GM18511 (cell line): ENCODE measurements at regions not wholly inside any gene's neighbourhood (a gene's known extent, or its start where the extent isn't known, plus 50 kb on each side); places are given as distances from the start of the nearest gene placed in this dataset.

Source experiments
- ATAC-seq: cut with Tn5 transposase; IDR thresholded peaks from one replicate; pipeline ENCODE4 v1.9.1; 2021; ENCODE audit warnings: mild to moderate bottlenecking, moderate library complexity; ENCODE audit not compliant: unreplicated experiment

- ATAC-seq: no peak
Measured at GRCh38 chr6:105967917-105968602, 118.1 kb upstream of the PRDM1 start.

GRCh38 chr6:105966481-105966880 lies 119.7 kb upstream of the PRDM1 start:
- no peak for ATAC-seq

DNA sequence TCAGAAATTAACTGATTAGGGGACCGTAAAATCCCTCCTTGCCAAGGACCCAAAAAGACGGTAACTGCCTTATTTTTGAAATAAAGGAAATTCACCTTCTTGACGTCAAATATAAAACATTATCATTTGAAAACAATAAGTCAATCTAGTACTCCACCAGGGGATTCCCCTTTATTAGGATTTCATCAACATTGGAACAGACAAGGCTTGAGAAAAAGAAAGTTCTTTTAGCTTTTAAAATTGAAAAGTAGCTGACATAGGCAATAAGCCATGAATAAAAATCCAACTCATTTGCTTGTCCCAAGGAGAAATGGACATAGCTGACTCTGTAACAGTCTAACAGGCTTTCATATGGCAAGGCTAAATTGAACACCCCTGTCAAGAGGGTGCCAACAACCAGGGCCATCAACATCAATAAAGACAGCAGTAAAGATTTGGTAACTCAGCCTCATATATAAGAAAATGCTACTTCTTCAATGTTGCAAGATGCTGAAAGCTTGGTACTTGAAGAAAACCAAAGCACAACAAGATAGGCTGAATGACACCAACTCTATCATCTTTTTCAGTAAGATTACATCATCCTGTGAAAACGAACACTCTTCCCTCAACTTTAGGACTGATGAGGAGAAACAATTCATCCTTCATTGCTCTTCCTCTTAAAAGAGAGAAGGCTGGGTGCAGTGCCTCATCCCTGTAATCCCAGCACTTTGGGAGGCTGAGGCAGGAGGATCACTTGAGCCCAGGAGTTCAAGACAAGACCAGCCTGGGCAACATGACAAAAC lies 121.0 kb upstream of the PRDM1 start:
- no peak for ATAC-seq

- no peak for ATAC-seq
Measured at GRCh38 chr6:105954148-105954547, 132.0 kb upstream of the PRDM1 start.

GRCh38 chr6:105952772-105953690 lies 133.1 kb upstream of the PRDM1 start:
- no peak for ATAC-seq

DNA sequence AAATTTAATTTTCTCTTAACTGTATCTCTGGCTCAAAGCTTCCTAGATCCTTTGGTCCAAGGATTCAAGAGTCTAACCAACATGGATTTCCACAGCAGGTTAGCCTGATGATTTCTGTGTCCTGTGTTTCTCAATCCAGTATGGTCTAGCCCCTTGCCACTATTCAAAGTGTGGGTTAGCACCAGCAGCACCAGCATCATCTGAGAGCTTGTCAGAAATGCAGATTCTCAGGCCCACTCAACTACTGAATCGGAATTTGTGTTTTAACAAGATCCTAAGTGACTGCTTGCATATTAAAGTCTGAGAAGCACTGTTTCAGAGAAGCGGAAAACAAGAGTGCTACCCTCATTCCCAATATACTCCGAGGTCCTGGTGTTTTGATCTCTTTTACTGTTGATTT lies 133.8 kb upstream of the PRDM1 start:
- ATAC-seq: no peak

DNA sequence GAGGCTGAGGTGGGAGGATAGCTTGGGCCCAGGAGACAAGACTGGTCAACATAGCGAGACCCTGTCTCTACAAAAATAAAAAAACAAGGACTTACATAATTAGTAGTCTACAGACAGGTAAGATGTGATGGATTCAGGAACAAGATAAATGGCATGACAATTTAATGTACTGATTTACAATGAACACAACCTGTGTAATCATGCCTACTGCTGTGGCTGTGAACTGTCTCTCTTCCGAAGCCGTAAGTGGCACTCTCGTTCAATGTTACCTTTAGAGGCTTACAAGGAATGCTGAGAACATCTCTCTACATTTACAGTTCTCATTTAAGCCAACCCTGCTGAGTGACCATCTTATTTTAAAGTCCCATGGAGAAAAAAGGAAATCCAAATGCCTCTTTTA lies 134.8 kb upstream of the PRDM1 start:
- no peak for ATAC-seq

DNA sequence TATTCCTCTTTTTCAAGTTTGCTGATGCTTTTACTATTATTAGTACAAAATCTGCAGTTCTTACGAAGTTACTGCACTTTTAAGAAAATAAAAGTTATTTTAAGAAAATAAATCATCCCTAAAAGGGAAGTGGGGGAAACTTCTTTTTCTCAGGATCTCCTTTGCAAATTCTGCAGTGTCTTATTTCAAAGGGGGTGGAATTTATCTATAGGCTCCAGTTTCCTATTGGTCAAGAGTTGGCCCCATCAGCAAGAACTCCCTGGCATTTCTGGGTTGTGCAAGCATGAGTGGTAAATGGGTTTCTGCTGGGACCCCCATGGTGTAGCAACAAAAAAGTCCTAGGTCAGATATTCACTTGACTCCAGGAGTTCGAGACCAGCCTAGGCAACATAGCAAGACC lies 136.3 kb upstream of the PRDM1 start:
- no peak for ATAC-seq

DNA sequence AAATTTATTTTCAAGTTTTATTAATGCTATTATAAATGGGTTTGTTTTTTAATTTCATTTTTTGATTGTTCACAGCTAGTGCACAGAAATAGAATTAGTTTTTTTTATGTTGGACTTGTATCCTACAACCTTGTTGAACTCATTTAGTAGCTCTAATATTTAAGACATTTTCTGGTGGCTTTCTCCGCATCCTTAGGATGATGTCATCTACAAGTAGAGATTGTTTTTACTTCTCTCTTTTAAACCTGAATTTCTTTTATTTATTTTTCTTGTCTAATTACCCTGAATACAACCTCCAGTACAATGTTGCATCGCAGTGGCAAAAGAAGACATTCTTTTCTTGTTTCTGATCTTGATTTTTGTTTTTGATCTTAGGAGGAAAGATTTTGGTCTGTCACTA lies 142.6 kb upstream of the PRDM1 start:
- no peak for ATAC-seq

DNA sequence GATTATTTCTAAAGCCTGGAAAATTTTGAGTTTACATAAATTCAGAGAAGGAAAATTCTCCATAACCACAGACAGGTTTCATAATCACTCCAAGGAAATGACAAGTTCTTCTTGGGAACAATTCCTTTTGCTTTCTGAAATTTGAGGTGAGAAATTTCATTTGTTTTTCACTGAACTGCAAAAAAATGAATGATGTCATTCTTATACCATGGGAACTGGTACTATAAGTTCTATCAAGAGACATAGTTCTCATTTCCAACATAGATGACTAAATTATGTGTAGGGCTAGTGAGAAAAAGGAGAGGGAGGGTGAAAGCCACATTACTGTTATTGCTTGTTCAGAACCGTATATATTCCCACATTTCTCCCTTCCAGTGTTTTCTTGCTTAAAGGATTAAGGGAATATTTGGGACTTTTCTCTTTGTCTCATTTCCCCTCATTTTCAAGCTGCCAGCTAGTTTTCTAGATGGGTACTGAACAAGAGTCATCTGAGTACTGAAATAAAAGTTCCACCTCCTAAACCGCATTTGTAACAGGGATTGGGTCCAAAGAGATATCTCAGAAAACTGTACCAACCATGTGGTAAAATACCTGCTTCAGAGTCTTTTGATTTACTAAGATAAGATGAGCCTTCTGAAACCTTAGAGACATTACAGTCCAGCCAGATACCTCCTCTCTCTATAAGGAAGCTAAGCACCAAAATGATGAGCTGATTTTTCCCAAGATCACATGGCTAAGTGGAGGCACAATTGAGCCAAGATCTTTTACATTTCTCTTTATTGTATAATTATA lies 144.3 kb upstream of the PRDM1 start:
- no peak for ATAC-seq

GRCh38 chr6:105940990-105941389 lies 145.1 kb upstream of the PRDM1 start:
- ATAC-seq: no peak

DNA sequence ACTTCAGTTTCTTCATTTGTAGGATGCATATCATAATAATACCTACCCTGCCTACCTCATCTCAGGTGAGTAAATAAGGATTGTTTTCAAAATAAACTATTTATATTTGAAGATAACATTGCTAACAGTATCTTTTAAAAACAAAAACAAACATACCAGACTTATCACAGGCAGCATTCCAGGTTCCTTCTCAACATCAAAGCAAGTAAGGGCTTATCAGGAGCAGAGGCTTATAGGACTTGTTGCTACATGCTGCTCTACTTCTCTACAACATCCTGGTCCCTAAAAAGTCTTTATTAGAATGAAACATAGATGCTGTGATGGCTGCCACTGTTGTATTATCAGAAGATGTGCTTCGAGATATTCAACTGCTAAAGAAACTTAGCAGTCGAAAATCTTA lies 149.2 kb upstream of the PRDM1 start:
- no peak for ATAC-seq

- ATAC-seq: no peak
Measured at GRCh38 chr6:105935416-105935815, 150.7 kb upstream of the PRDM1 start.

GRCh38 chr6:105934708-105935107 lies 151.4 kb upstream of the PRDM1 start:
- no peak for ATAC-seq

GRCh38 chr6:105932440-105932839 lies 153.7 kb upstream of the PRDM1 start:
- ATAC-seq: no peak

GRCh38 chr6:105929626-105930025 lies 156.5 kb upstream of the PRDM1 start:
- no peak for ATAC-seq

- ATAC-seq: no peak
Measured at GRCh38 chr6:105926318-105926717, 159.8 kb upstream of the PRDM1 start.

- ATAC-seq: no peak
Measured at GRCh38 chr6:105925706-105926105, 160.4 kb upstream of the PRDM1 start.

DNA sequence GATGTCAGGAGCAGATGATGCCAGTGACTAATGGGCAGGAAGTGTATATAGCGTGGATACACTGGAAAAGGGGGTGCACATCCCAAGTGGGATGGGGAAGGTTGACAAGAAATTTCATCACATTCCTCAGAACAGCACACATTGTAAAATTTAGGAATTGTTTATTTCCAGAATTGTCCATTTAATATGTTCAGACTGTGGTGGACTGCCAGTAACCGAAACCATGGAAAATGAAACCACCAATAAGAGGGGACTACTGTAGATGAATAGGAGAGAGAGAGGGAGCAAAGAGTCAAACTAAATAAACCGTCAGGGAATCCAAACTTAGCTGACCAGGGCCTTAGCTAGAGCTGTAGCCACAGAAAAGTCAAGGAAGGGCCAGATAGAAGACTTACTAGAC lies 164.4 kb upstream of the PRDM1 start:
- ATAC-seq: no peak

GRCh38 chr6:105920071-105920470 lies 166.1 kb upstream of the PRDM1 start:
- no peak for ATAC-seq
